Occipital lobe (tissue), 1 donor: ENCODE measurements at regions not wholly inside any gene's neighbourhood (a gene's known extent, or its start where the extent isn't known, plus 50 kb on each side); places are given as distances from the start of the nearest gene placed in this dataset.
"Not testable (repeated sequence)": the region's sequence is repeated elsewhere in the genome, so short reads cannot be mapped to it uniquely, and the experiment has no call there.

Experiments
- DNase-seq: peaks from one replicate; lab custom pipeline; 2025; lab: John Stamatoyannopoulos, UW

DNA sequence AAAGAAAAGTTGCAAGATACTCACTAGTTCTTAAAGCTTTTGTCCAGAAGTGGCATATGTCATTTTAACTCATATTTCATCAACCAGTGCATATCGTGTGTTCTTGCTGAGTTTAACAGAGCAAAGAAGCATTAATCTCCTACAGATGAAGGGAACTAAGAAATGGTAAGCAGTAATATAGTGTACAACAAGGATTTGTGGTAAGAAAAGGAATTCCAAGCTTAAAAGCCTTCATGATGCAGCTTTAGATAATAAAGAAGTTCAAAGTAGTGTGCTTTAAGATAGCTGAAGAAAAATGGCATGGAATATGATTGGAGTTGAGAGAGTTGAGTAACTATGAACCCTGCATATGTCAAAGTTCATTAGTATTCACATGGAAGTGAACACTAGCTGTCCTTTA lies 649.8 kb upstream of the FSHR start:
- no peak for DNase-seq

DNA sequence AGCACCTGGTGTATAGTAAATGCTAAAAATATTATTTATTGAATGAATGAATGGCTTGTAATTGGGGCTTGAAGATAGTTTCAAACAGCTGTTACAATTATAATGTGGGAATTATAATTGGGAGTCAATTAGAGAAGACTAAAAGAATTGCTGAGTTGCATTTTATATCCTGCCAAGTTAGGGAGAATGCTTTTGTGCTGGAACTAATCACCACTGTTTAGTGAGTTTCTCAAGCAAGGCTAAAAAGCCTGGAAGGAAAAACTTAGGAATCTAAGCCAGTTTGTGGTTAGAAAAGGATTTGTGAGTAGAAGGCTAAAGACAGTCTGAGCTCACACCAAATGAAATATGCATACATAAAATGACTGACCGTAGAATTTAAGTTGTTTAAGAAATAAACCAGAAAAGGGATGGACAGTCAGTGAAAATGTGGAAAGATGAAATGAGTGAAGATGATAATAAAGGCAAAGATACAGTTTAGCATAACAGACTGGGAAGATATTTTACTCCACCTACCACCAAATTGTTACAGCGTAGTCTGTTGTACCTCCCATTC lies 647.7 kb upstream of the FSHR start:
- no peak for DNase-seq

DNA sequence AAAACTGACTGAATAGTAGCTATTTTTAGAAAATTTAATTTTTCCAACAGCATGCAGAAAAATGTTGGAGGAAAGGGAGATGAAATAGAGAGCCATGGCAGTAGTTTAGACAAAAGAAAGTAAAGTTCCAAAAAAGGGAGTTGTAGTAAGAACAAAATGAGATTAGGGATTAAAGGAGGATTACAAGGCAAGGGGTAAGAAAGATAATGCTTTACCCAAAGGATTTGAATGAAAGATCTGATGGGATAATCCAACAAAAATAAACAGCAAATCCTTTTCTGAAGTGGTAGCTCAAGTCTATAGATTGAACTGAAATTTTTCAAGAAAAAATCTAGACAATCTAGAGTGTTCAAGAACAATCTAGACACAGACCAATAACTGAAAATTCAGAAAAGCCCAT lies 644.3 kb upstream of the FSHR start:
- no peak for DNase-seq

DNA sequence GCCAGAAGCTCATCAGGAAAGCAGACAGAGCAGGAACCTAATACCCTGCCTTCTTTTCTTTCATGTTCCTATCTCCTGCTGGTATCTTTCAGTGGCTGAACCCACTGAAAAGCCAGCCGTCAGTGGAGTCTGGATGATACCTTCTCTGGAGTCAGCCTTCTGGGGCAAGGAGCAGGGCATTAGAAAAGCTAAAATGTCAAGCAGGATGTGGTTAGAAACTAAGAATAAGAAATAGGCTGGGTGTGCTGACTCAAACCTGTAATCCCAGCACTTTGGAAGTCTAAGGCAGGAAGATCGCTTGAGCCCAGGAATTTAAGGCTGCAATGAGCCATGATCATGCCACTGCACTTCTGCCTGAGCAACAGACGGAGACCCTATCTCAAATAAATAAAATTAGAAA lies 642.0 kb upstream of the FSHR start:
- no peak for DNase-seq

DNA sequence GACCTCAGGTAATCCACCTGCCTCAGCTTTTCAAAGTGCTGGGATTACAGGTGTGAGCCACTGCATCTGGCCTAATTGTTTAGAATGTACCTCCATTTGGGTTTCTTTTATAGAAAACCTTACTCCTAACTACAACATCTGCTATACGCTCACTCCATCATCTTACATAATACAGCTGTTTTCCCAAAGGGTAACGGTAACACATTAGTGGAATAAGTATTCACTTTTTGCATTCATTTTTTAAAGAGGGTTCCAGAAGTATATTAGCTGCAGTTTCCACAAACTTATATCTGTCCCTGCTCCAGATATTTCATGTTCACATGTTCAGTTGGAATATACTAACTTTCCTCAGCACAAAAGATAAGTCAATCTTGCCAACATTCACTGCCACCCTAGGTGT lies 640.1 kb upstream of the FSHR start:
- DNase-seq: no peak

DNA sequence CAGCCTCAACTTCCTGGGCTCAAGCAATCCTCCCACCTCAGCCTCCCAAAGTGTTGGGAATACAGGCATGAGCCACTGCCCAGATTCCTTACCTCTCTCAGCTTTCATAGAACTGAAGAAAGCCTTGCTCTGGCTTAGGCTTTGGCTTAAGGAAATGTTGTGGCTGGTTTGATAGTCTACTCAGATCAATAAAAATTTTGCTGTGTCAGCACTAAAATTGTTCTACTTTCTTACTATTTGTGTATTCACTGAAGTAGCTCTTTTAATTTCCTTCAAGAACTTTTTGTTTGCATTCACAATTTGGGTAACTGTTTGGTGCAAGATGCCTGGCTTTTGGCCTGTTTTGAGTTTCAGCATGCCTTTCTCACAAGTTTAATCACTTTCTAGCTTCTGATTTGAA lies 634.0 kb upstream of the FSHR start:
- no peak for DNase-seq

DNA sequence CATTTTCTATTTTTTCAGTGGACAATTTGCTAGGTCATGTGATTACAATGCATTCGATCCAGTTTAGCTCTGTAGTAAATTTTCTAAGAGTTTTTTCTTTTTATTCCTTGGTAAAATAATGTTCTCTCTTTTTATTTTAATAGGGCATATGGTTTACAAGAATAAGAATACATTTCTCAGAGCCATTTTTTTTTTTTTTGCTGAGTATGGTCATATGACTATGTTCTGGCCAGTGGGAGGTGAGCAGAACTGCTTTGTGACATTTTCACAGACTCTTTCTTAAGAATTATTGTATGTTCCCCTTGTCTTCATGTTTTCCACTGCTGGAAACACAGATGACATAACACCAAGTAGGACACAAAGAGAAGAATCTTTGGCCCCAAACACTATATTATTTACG lies 626.6 kb upstream of the FSHR start:
- DNase-seq: no peak

DNA sequence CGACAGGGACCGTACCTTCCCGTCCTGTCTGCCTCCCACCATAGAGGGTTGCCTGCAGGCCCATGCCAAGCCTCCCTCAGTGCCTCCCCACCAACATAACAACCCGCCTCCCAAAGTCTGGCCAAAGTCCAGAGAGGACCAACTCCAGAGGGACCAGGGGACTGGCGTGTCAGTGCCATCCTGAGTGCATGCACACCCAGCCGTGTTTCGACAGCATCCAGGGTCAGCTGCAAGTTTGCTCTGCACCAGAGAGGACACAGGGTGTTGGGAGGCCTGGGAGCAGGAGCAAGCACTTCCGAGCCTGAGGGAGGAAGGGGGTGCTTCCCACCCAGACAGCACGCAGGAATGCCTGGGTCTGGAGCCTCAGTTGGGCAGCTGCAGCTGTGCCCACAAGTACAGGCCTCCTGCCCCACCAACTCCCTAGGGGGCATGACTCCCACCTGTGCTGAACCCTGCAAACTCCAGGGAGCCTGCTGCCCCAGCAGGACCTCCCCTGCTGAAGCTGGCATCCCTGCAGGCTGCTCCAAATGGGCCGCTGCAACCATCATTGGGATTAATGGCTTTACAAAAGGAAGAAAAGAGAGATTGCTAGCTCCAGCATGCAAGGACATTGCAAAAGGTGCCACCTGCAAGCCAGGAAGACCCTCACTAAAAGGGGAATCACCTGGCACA lies 618.1 kb upstream of the FSHR start:
- no peak for DNase-seq

DNA sequence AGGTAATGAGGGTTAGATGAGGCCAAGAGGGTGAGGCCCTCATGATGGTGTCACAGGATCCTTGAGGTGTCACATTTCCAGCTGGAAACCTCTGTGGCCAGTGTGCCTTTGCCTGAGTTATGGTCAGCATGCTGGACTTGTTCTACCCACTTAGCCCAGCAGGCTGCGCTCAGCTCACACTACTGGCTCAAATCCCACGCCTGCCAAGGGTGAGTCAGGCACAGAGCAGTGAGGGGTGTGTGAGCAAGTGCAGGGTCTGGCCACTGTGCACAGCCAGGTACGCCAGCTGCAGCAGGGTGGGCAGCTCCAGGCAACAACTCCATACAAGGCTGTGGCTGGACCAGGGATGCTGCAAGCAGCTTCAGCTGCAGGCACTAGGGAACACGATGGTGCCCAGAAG lies 616.6 kb upstream of the FSHR start:
- no peak for DNase-seq

DNA sequence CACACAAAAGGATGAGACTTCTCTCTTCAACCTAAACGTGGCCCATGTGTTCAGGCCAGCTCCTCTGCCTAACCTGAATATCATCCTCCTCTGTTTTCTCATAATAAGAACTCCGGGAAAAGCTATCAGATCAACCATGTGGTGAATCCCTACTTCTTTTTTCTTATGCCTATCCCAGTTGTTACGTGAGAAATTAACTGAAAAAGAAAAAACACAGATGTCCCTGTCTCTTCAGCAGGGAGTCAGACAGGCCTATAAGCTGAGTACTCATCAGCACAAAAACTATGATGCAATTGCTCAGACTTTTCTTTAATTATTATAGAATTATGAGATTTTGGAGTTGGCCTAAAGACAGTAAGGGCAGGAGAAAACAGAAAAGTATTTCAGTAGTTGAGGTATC lies 613.0 kb upstream of the FSHR start:
- DNase-seq: no peak

DNA sequence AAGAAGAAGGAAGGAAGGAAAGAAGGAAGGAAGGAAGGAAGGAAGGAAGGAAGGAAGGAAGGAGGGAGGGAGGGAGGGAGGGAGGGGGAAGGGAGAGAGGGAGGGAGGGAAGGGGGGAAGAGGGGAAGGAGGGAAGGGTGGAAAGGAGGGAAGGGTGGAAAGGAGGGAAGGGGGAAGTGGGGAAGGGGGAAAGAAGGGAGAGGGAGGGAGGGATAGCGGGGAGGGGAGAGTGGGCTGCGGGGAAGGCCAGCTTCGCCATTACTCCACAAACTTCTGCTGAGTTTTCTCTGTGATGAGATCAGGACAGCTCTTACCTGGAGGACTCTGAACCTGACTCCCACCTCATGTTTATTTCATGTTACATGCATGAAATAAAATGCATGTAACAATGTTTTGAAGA lies 601.5 kb upstream of the FSHR start:
- DNase-seq: no peak

DNA sequence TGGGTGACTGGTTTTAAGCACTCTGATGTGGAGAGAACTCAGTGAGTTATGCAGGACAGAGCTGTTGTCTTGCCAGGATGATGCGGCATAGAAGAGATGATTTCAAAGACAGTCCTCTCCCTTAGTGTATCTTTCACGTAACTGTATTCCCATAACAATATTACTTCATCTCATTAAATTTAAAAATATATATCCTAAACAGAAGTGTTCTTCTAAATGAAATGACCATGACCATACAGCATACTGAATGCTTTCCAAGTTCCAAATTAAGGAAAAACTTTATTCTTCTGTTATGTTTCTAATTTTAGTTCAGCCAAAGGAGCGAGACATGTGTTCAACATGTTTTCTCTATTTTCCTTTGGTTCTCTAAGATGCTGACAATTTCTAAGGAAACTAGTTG lies 600.1 kb upstream of the FSHR start:
- no peak for DNase-seq

DNA sequence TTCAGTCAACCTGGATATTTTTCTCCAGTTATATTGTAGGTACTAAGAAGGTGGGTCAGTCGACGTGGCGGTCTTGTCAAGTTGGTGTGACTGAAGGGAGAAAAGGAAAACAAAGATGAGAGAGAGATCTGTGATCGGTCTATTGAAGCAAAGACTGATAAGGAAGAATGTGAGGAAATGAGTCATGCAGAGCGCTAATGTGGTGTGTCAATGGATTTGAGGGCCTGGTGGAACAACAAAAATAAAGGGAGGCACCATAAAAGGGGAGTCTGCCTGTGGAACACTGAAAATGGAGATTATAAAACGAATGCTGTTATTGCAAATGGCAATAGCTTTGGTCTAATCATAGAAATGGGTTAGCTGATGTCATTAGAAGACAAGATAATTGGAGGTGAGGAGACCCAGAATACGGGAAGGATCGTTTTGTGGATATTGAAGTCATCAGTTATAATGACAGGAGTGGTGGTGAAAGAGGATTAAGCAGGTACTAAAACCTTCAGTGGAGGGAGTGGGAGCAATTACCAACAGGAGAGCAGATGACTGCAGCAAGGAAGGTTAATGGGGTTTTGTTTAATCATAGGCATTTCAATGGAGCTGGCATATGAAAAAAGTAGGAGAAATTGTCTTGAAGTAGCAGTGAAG lies 599.1 kb upstream of the FSHR start:
- DNase-seq: no peak

DNA sequence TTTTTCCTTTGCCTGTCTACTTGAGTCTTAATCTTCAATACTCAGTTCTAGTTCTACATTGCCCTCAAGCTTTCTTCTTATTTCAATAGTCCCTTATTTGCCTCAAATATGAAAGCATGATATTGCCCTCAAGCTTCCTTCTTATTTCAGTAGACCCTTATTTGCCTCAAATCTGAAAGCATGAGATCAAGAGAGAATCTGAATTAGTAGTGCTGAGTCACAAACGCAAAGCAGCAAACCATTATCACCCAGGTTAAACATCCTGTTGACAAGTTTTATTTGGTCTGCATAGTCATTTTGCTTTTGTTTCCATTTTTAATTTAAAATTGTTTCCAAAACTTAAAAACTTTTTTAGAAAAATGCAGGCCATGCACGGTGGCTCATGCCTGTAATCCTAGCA lies 583.3 kb upstream of the FSHR start:
- no peak for DNase-seq

DNA sequence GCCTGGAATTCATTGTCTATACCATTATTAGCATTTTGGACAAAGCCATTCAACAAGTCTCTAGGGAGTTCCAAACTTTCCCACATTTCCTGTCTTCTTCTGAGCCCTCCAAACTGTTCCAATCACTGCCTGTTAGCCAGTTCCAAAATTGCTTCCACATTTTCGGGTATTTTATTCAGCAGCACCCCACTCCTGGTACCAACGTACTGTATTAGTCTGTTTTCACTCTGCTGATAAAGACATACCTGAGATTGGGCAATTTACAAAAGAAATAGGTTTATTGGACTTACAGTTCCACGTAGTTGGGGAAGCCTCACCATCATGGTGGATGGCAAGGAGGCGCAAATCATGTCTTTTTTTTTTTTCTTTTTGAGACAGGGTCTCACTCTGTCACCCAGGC lies 578.6 kb upstream of the FSHR start:
- DNase-seq: not testable (repeated sequence)

DNA sequence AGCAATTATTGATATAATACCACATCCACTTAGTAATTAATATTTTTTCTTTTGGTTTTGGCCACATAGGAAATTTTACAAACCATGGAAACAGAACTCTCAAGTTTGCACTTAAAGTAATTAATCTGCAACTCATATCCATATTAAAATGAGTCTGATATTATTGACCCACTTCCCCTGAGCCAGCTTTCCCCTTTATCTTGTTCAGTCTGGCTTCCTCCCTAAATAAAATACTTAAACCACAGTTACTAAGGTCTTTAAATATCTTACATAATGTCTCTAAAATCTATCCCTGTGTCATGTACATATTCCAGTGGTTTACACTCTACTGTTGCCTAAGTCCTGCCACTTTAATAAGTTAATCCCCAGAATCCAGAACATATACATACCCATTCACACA lies 564.9 kb upstream of the FSHR start:
- DNase-seq: no peak

DNA sequence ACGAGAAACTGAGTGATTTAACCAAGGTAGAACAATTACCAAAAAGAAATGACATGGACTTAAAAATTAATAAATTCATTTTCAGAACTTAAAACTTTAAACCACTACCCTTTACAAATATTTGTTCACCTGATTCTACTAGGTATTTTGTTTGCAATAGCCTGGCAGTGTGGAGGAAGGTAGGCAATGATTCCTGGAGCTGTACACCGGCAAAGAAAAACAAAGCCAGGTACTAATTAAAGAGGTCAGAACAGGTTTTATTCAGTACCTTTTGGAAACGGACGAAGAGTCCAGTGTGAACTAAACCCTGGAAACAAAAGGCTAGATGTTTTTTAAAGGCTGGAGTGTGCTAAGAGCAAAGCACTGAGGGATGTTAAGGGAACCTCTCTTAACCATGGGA lies 561.3 kb upstream of the FSHR start:
- DNase-seq: no peak

DNA sequence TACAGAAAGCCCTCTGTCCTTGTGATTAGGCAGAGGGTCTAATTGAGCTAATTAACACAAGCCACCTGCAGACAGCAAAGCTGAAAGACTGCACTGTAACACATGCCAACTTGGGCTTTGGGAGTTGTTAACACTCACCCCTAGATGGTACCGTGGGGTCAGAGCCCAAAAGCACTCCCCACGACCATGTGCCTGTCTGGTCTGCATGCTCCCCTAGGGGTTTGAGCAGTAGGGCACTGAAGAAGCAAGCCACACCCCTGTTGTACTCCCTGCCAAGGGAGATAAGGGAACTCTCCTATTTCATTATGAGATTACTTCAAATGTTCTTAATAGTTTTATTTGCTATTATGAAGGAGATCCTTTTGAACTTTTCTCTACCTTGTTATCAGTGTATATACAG lies 560.1 kb upstream of the FSHR start:
- DNase-seq: no peak

DNA sequence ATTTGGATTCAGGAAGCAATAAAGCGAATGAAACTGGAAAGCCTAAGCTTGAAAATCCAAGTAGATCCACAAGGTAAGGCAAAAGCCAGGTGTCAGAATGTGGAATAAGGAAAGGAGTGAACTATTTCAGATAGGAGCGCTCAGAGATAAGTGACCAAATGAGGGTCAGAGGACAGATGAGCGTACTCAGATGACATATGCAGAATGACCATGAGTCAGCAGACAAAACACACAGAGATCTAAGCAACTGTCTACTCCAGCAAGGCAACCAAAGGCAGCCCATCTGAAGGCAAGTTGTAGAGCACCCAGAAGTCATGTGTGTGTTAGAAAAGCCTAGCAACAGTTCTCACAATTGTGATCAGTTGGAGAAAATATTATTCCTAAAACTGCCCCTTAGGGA lies 548.4 kb upstream of the FSHR start:
- DNase-seq: no peak

DNA sequence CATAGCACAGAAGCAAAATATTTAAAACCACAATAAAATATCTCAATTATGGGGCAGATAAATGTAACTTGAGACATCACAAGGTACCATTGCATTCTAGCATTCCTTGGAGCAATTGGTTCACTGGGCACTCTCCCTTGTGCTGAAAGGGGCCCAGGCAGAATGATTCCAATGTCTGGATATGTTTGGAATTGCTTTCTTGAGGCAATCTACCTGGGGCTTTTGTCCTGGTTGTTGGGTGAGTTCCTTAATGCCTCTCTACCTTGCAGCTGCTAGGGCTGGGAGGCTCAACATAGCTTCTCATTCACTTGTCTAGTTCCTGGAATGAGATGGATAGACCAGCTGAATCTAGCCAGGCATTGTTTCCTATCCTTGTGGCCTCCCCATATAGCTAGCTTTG lies 539.6 kb upstream of the FSHR start:
- no peak for DNase-seq

DNA sequence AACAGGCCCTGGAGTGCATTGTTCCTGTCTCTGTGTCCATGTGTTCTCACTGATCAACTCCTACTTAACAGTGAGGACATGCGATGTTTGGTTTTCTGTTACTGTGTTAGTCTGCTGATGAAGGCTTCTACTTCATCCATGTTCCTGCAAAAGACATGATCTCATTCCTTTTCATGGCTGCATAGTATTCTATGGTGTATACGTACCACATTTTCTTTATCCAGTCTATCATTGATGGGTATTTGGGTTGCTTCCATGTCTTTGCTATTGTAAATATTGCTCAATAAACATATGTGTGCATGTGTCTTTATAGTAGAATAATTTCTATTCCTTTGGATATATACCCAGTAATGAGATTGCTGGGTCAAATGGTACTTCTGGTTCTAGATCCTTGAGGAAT lies 537.7 kb upstream of the FSHR start:
- not testable (repeated sequence) for DNase-seq

DNA sequence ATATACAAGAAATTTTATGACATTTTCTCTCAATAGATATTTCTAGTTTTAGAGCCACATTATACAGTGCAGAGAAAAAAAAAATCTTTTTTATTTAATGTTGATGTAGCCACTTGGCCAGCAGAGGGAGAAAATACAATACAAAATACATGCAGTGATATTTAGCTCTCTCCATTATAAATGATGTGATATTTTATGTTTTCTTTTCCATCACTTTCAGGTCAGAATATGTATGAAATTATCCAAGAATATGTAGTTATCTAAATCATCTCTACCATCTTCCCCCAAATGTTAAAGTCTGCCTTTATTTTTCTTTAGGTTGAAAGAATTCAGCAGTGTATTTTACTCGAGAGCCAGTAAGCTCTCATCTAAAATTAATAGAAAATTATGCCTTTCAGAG lies 533.6 kb upstream of the FSHR start:
- no peak for DNase-seq

DNA sequence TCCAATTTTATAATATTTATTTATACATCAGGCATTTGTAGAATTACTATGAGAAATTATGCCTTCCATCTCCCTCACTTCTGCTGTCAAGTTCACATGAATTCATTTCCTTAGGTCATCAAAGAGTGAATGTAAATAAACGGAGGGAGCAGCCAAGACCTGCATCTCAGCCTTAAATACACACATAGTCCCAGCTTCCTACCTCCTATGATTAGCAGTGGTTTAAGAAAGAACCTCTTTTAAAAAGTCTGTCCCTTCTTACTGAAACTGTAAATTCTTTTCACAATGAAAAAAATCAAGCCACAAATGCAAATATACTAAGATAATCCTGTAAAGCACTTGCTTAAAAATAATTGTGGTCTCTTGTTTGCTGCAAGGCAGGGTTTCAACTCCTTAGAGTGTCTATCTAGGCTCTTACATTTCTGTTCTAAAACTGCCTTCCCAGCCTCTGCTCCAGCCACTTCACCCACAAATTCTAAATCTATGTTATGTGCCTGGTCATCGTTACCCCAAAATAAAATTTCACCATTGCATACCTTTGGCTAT lies 532.7 kb upstream of the FSHR start:
- no peak for DNase-seq
